ENCODE measurements at regions not wholly inside any gene's neighbourhood (a gene's known extent, or its start where the extent isn't known, plus 50 kb on each side); places are given as distances from the start of the nearest gene placed in this dataset.

GRCh38 chr4:11799196-11799595, 370.5 kb upstream of the HS3ST1 start:
- TF ChIP-seq POLR2A (IDR thresholded peaks at IDR 0.05; ENCODE audit: borderline replicate concordance, extremely low read depth, insufficient read depth, insufficient read length) (no peak), RAD21 (IDR thresholded peaks at IDR 0.05; ENCODE audit: low read depth) (no peak), CTCF (IDR thresholded peaks at IDR 0.05 in 2 of 3, conservative IDR thresholded peaks at IDR 0.05 in 1 of 3; ENCODE audit: borderline replicate concordance in 1 of 3, insufficient read depth in 1 of 3, low read depth in 2 of 3, low read length in 2 of 3) (no peak), EZH2 (IDR thresholded peaks at IDR 0.05) (no peak), TCF7L2 (IDR thresholded peaks at IDR 0.05; ENCODE audit: borderline replicate concordance, extremely low read depth, insufficient read depth, insufficient read length) (no peak), ZBTB33 (IDR thresholded peaks at IDR 0.05; ENCODE audit: extremely low read depth, insufficient replicate concordance, low read length) (no peak), EGR1 (IDR thresholded peaks at IDR 0.05; ENCODE audit: low read depth) (no peak), POLR2AphosphoS5 (IDR thresholded peaks at IDR 0.05; ENCODE audit: low read depth, low read length) (no peak)
